H9 (cell line): ENCODE measurements at regions not wholly inside any gene's neighbourhood (a gene's known extent, or its start where the extent isn't known, plus 50 kb on each side); places are given as distances from the start of the nearest gene placed in this dataset.

Experiments used
- DNase-seq: peaks from one replicate; pipeline ENCODE4 v3.0.0-alpha.2; 2017
- H2AFZ ChIP-seq: one replicate; pipeline ENCODE4 v1.6.1; 2013; ENCODE audit warnings: mild to moderate bottlenecking, low read length, control low read depth, moderate library complexity
- H2AK5ac ChIP-seq: 2 replicates; pipeline ENCODE4 v1.6.1; 2013; ENCODE audit warnings: low read length, control low read depth, mixed read lengths; ENCODE audit not compliant: insufficient read length
- H2BK120ac ChIP-seq: one replicate; pipeline ENCODE4 v1.6.1; 2013; ENCODE audit warnings: low read depth, mild to moderate bottlenecking, low read length, control low read depth, inconsistent platforms; ENCODE audit not compliant: poor library complexity, severe bottlenecking
- H2BK12ac ChIP-seq: 2 replicates; pipeline ENCODE4 v1.6.1; 2013; ENCODE audit warnings: low read length, control low read depth, mixed read lengths, low read depth; ENCODE audit not compliant: insufficient read length
- H2BK15ac ChIP-seq: 2 replicates; pipeline ENCODE4 v1.6.1; 2013; ENCODE audit warnings: low read depth, low read length, control low read depth
- H2BK20ac ChIP-seq: one replicate; pipeline ENCODE4 v1.6.1; 2013; ENCODE audit warnings: low read depth, mild to moderate bottlenecking, low read length, control low read depth, inconsistent platforms; ENCODE audit not compliant: poor library complexity, severe bottlenecking
- H2BK5ac ChIP-seq: 2 replicates; pipeline ENCODE4 v1.6.1; 2013; ENCODE audit warnings: low read length, control low read depth, mixed read lengths; ENCODE audit not compliant: insufficient read length
- H3K14ac ChIP-seq: 2 replicates; pipeline ENCODE4 v1.6.1; 2013; ENCODE audit warnings: low read length, control low read depth; ENCODE audit not compliant: insufficient read depth
- H3K18ac ChIP-seq: 2 replicates; pipeline ENCODE4 v1.6.1; 2013; ENCODE audit warnings: low read depth, mild to moderate bottlenecking, mixed read lengths, low read length, control low read depth; ENCODE audit not compliant: insufficient read length
- H3K23ac ChIP-seq: 2 replicates; pipeline ENCODE4 v1.6.1; 2013; ENCODE audit warnings: low read length, control low read depth, mixed read lengths, low read depth; ENCODE audit not compliant: insufficient read length
- H3K23me2 ChIP-seq: 2 replicates; pipeline ENCODE4 v1.6.1; 2013; ENCODE audit warnings: low read depth, mild to moderate bottlenecking, mixed read lengths, low read length, control low read depth; ENCODE audit not compliant: insufficient read length, poor library complexity, severe bottlenecking
- H3K27ac ChIP-seq: 2 replicates; pipeline ENCODE4 v1.5.1; 2013; ENCODE audit warnings: low read length, control low read depth, mixed read lengths, low read depth; ENCODE audit not compliant: insufficient read length
- H3K27me3 ChIP-seq: 2 replicates; pipeline ENCODE4 v1.6.1; 2013; ENCODE audit warnings: low read length, control low read depth, inconsistent platforms; ENCODE audit not compliant: insufficient read depth
- H3K4ac ChIP-seq: 2 replicates; pipeline ENCODE4 v1.6.1; 2013; ENCODE audit warnings: low read depth, mild to moderate bottlenecking, control low read depth, inconsistent platforms, low read length, moderate library complexity
- H3K4me1 ChIP-seq: 2 replicates; pipeline ENCODE4 v1.6.1; 2013; ENCODE audit warnings: low read length, control low read depth, inconsistent platforms; ENCODE audit not compliant: insufficient read depth
- H3K4me2 ChIP-seq: 2 replicates; pipeline ENCODE4 v1.6.1; 2013; ENCODE audit warnings: low read length, control low read depth, mixed read lengths; ENCODE audit not compliant: insufficient read length, insufficient read depth
- H3K56ac ChIP-seq: 2 replicates; pipeline ENCODE4 v1.6.1; 2013; ENCODE audit warnings: low read depth, mild to moderate bottlenecking, mixed read lengths, low read length, control low read depth; ENCODE audit not compliant: insufficient read length
- H3K79me1 ChIP-seq: 2 replicates; pipeline ENCODE4 v1.6.1; 2013; ENCODE audit warnings: low read depth, mild to moderate bottlenecking, moderate library complexity, low read length, control low read depth, inconsistent platforms; ENCODE audit not compliant: insufficient read depth, poor library complexity, severe bottlenecking
- H3K79me2 ChIP-seq: 2 replicates; pipeline ENCODE4 v1.6.1; 2013; ENCODE audit warnings: low read length, control low read depth, inconsistent platforms; ENCODE audit not compliant: insufficient read depth
- H3K9ac ChIP-seq: 2 replicates; pipeline ENCODE4 v1.6.1; 2013; ENCODE audit warnings: low read length, control low read depth, mixed read lengths; ENCODE audit not compliant: insufficient read length; ENCODE audit errors: extremely low read depth
- H3K9me3 ChIP-seq: one replicate; pipeline ENCODE4 v1.6.1; 2013; ENCODE audit warnings: low read depth, low read length, inconsistent platforms; ENCODE audit not compliant: control insufficient read depth
- H3T11ph ChIP-seq: one replicate; pipeline ENCODE4 v1.6.1; 2013; ENCODE audit warnings: mild to moderate bottlenecking, low read length, control low read depth, inconsistent platforms
- H4K20me1 ChIP-seq: one replicate; pipeline ENCODE4 v1.6.1; 2013; ENCODE audit not compliant: control insufficient read depth, insufficient read length, insufficient read depth
- H4K5ac ChIP-seq: 2 replicates; pipeline ENCODE4 v1.6.1; 2013; ENCODE audit warnings: low read depth, mild to moderate bottlenecking, mixed read lengths, low read length, control low read depth; ENCODE audit not compliant: insufficient read length
- H4K8ac ChIP-seq: replicated peaks from 2 replicates; pipeline ENCODE4 v1.6.1; 2013; ENCODE audit warnings: low read length, control low read depth, mixed read lengths, low read depth; ENCODE audit not compliant: insufficient read length
- H4K91ac ChIP-seq: 2 replicates; pipeline ENCODE4 v1.6.1; 2013; ENCODE audit warnings: low read depth, mild to moderate bottlenecking, moderate library complexity, mixed read lengths, low read length, control low read depth; ENCODE audit not compliant: insufficient read length
- H3K27ac Mint-ChIP-seq, 3 experiments: 2 replicates in 2 of 3; 3 replicates in 1 of 3; pipeline ENCODE4 v1.8.0; 2020 to 2021; ENCODE audit warnings: mixed read lengths in 3 of 3, mild to moderate bottlenecking in 1 of 3, moderate library complexity in 1 of 3
- H3K27me3 Mint-ChIP-seq: 2 replicates; pipeline ENCODE4 v1.8.0; 2021; ENCODE audit warnings: low read depth, mild to moderate bottlenecking, moderate library complexity, mixed read lengths
- H3K36me3 Mint-ChIP-seq, 3 experiments: 2 replicates in 2 of 3; 3 replicates in 1 of 3; pipeline ENCODE4 v1.8.0; 2020 to 2021; ENCODE audit warnings: low read depth in 3 of 3, mixed read lengths in 3 of 3; ENCODE audit not compliant: insufficient read depth in 1 of 3
- H3K4me1 Mint-ChIP-seq, 2 experiments: 2 replicates each; pipeline ENCODE4 v1.8.0; 2020; ENCODE audit warnings: mixed read lengths in 2 of 2
- H3K4me3 Mint-ChIP-seq, 2 experiments: 2 replicates in 1 of 2; 3 replicates in 1 of 2; pipeline ENCODE4 v1.8.0; 2020 to 2021; ENCODE audit warnings: mild to moderate bottlenecking in 2 of 2, mixed read lengths in 2 of 2, moderate library complexity in 1 of 2
- H3K9me3 Mint-ChIP-seq, 2 experiments: 2 replicates in 1 of 2; 3 replicates in 1 of 2; pipeline ENCODE4 v1.8.0; 2020; ENCODE audit warnings: mild to moderate bottlenecking in 2 of 2, mixed read lengths in 2 of 2, moderate library complexity in 1 of 2
- CTCF ChIP-seq: fragments of 200-600 bp; sonication (generic); conservative IDR thresholded peaks from 3 replicates; pipeline ENCODE4 v1.8.0; 2021; ENCODE audit warnings: antibody characterized with exemption, mild to moderate bottlenecking
- WGBS: extraction: QIAGEN DNeasy Blood & Tissue Kit; methylation state at CpG from one replicate; pipeline ENCODE4 v1.1.7; 2013; ENCODE audit warnings: missing lambda C conversion rate, low lambda C conversion rate, mixed read lengths; ENCODE audit not compliant: insufficient read length; ENCODE audit errors: extremely low coverage; 5-methylcytosine and 5-hydroxymethylcytosine counted together

GRCh38 chr17:15168379-15168778 lies 96.7 kb downstream of the PMP22 start:
- Histone ChIP-seq H4K20me1 (no peaks in the 10 kb centered on the region), H2BK5ac (no peak overlapping the region), H2BK12ac (no peak overlapping the region), H3K79me2 (no peaks in the 10 kb centered on the region), H2BK120ac (no peak overlapping the region), H3T11ph (no peak overlapping the region), H3K27me3 (no peaks in the 10 kb centered on the region), H2AFZ (no peak overlapping the region), H3K18ac (no peak overlapping the region), H2BK15ac (no peak overlapping the region), H4K5ac (no peak overlapping the region), H4K91ac (no peak overlapping the region), H3K9me3 (no peaks in the 10 kb centered on the region), H2AK5ac (no peak overlapping the region), H3K14ac (no peak overlapping the region), H3K4me2 (no peak overlapping the region), H4K8ac (no peak overlapping the region), H2BK20ac (no peak overlapping the region), H3K27ac (no peak overlapping the region), H3K4me1 (no peaks in the 10 kb centered on the region), H3K23me2 (no peaks in the 10 kb centered on the region), H3K4ac (no peak overlapping the region), H3K79me1 (no peaks in the 10 kb centered on the region), H3K23ac (no peak overlapping the region), H3K56ac (no peak overlapping the region), H3K9ac (no peak overlapping the region)
- TF ChIP-seq CTCF: no peak
- Mint-ChIP-seq H3K4me1 (peaks cover 17 to 21% of the 10 kb centered on the region in 2 experiments), H3K9me3 (peaks cover 0 to 7% of the 10 kb centered on the region in 2 experiments; a peak in 2 of 5 replicates), H3K36me3 (peaks cover 0 to 5% (median 2%) of the 10 kb centered on the region in 3 experiments; a peak in 3 of 7 replicates), H3K4me3 (no peak overlapping the region), H3K27me3 (no peaks in the 10 kb centered on the region; the same call in 1 of the 2 replicates), H3K27ac (peak overlapping the region in 1 of 3 experiments; percentile 28; a peak in 2 of 7 replicates)
- WGBS: no CpG with 5 or more reads among the region's 4 CpGs
- DNase-seq: no peak
